ENCODE measurements at regions not wholly inside any gene's neighbourhood (a gene's known extent, or its start where the extent isn't known, plus 50 kb on each side); places are given as distances from the start of the nearest gene placed in this dataset.

GRCh38 chr14:61616524-61617185 is 78.7 kb upstream of the HIF1A start:
- FAIRE-seq (peak; percentile 98), DNase-seq (ENCODE audit: insufficient read length, low spot score) (no peak)
- no peak for TF ChIP-seq POLR2A (IDR thresholded peaks at IDR 0.05; ENCODE audit: low read depth, low read length)

DNA sequence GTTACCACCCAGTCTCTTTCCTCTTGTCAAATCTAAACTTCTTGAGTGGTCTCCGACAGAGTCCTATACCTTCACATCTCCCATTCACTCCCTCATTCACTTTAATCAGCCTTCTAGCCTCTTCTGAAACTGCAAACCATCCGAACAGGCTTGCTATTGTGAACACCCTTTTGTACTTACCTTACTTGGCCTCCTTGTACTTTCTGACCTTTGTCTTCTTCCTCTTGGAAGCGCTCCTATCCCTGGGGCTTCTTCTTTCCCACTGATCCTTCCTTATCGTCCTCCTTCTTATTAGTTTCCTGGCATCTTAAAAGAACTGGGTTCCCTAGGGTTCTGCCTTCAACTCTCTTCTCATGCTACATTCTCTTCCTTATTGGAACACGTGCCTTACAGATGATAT is 76.9 kb upstream of the HIF1A start:
- FAIRE-seq: no peak
- no peak for TF ChIP-seq POLR2A (IDR thresholded peaks at IDR 0.05; ENCODE audit: low read depth, low read length)
- no peak for DNase-seq (ENCODE audit: insufficient read length, low spot score)

DNA sequence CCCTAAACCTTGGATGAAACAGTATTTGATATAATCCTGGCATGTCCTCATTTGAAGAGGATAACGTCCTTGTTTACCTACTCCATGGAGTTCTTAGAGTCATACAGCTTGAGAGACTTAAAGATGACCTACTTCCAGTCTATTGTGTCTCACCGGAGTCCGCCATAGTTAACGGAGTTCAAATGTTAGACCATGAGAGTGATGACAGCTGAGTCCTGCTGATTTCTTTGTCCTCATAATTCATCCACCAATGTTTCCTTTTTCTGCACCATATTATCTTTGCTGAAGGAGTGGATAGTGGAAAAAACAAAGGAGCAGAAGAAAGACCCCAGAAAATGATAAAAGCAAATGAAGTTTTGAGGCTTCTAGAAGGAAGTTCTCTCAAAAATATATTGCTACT is 75.8 kb upstream of the HIF1A start:
- no peak for FAIRE-seq

DNA sequence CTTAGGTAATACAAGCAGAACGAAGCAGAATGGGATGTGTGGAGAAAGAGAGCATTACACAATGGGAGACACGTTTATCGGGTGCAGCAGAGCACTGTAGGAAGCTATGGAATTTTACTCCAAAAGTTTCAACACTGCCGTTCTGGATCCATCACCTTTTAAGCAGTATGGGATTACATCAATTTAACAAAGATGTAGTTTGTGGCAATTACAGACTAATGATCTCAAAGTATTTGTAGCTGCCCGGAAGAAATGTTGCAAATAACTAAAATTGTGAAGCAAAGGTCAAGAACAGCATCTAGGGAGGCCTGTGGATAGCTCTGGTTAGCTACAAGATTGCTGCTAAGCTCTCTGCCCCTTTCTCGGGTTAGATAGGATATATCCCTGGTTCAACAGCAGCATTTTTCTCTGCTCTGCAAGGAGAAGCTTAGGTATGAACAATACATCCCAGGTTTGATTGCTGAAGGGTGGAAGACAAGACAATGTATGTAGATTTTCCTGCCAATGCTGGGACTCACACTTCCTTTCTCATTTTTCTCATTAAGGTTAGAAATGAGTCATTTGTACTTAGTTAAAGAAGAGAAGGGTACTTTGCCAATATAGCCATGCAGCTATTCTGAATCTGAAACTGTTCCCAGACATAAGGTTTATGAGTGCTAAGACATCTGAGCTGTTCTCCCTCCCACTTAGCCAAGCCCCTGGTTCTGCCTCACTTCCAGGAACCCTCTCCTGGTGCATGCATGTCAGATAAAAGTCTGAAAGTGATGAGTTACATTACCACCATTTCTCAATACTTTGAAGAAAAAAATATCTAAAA is 75.0 kb upstream of the HIF1A start:
- DNase-seq (ENCODE audit: insufficient read length, low spot score) (no peak), FAIRE-seq (peak; percentile 91)
- TF ChIP-seq POLR2A (IDR thresholded peaks at IDR 0.05; ENCODE audit: low read depth, low read length): no peak

More for the DNA sequence above, 75.8 kb upstream of the HIF1A start:
- TF ChIP-seq POLR2A (IDR thresholded peaks at IDR 0.05; ENCODE audit: low read depth, low read length): no peak
- no peak for DNase-seq (ENCODE audit: insufficient read length, low spot score)

- DNase-seq (ENCODE audit: insufficient read length, low spot score) (no peak), FAIRE-seq (no peak)
- TF ChIP-seq POLR2A (IDR thresholded peaks at IDR 0.05; ENCODE audit: low read depth, low read length): no peak
Measured at GRCh38 chr14:61621444-61621843, 73.9 kb upstream of the HIF1A start.

- no peak for TF ChIP-seq POLR2A (IDR thresholded peaks at IDR 0.05; ENCODE audit: low read depth, low read length)
- DNase-seq (ENCODE audit: insufficient read length, low spot score): no peak
- FAIRE-seq: no peak
Measured at GRCh38 chr14:61622051-61622450, 73.3 kb upstream of the HIF1A start.

DNA sequence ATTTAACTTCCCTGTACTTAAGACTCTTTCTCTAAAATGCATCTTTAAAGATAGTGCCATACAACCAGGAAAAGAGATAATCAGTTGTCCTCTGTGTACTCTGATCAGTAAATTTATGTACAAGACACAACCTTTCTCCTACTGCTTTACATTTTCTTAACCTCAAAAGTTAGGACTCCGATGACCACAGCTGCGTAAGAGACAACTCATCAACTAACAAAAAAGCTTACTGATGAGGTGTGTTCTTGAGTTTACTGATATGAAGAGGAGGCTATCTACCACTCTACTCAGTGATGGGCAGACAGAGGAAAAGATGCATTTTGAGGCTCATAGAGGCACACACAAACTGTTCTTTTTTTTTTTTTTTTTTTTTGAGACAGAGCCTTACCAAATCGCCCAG is 71.4 kb upstream of the HIF1A start:
- TF ChIP-seq POLR2A (IDR thresholded peaks at IDR 0.05; ENCODE audit: low read depth, low read length): no peak
- FAIRE-seq: peak; percentile 64
- no peak for DNase-seq (ENCODE audit: insufficient read length, low spot score)

- TF ChIP-seq POLR2A (IDR thresholded peaks at IDR 0.05; ENCODE audit: low read depth, low read length): no peak
- FAIRE-seq (peak; percentile 72), DNase-seq (ENCODE audit: insufficient read length, low spot score) (peak; percentile 15)
Measured at GRCh38 chr14:61625165-61625564, 70.1 kb upstream of the HIF1A start.

- no peak for TF ChIP-seq POLR2A (IDR thresholded peaks at IDR 0.05; ENCODE audit: low read depth, low read length)
- no peak for DNase-seq (ENCODE audit: insufficient read length, low spot score)
Measured at GRCh38 chr14:61627612-61628011, 67.7 kb upstream of the HIF1A start.

GRCh38 chr14:61628016-61628725 is 67.1 kb upstream of the HIF1A start:
- FAIRE-seq (peak; percentile 23), DNase-seq (ENCODE audit: insufficient read length, low spot score) (no peak)
- no peak for TF ChIP-seq POLR2A (IDR thresholded peaks at IDR 0.05; ENCODE audit: low read depth, low read length)

More at GRCh38 chr14:61627612-61628011, 67.7 kb upstream of the HIF1A start:
- no peak for FAIRE-seq

GRCh38 chr14:61630399-61631044 is 64.8 kb upstream of the HIF1A start:
- DNase-seq (ENCODE audit: insufficient read length, low spot score) (no peak), FAIRE-seq (no peak)
- TF ChIP-seq POLR2A (IDR thresholded peaks at IDR 0.05; ENCODE audit: low read depth, low read length): no peak

DNA sequence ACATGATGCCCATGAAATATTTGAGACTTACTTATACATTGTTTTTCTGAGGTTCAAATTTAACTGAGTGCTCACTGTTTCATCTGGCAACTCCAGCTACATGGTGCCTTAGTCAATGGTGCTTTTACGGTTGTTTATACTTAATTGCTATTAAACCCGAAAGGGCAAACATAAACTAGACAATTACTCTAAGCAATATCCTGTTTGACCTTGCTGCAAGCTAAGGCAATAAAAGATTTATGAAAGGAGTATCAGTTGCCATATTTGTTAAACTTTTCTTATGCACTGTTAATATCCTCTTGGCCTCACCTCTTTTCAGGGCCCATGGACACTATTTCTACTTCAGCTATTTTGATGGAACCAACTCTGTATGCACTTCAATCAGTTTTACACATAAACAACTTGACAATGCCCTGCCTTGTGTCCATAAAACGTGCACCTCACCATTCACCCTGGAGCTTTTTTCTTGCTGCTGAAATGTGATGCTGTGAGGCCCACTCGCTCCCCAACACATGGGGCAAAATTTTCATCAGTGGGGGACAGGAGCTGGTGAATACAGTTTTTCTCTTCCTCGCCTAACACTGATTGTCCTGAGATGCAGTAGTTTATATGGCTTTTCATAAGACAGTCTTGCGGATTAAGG is 64.1 kb upstream of the HIF1A start:
- FAIRE-seq (no peak), DNase-seq (ENCODE audit: insufficient read length, low spot score) (no peak)
- no peak for TF ChIP-seq POLR2A (IDR thresholded peaks at IDR 0.05; ENCODE audit: low read depth, low read length)

DNA sequence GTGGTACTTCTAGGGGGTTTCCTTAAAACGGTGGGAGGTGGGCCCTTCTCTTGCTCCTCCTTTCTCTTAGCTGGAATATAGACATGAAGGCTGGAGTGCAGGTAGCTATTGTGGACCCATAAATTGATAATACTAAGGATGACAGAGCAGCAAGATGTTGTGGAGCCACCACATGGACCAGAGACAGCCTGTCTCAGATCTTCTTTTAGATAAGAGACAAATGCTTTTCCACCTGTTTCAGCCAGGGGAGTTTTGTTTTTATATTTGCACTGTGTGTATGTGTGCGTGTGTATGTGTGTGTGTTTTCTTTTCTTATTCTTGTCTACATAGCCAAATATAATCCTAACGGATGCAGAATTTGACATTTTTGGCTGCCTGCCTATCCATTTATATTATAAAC is 62.9 kb upstream of the HIF1A start:
- no peak for FAIRE-seq

More for the DNA sequence above, 62.9 kb upstream of the HIF1A start:
- DNase-seq (ENCODE audit: insufficient read length, low spot score): no peak
- TF ChIP-seq POLR2A (IDR thresholded peaks at IDR 0.05; ENCODE audit: low read depth, low read length): no peak
